Liver (tissue), 7 donors: ENCODE measurements at regions not wholly inside any gene's neighbourhood (a gene's known extent, or its start where the extent isn't known, plus 50 kb on each side); places are given as distances from the start of the nearest gene placed in this dataset.

Experiments used
- DNase-seq: peaks from one replicate; pipeline ENCODE4 v3.0.0-alpha.2; 2017; ENCODE audit warnings: low spot score
- H3K27ac ChIP-seq, 2 donors: one replicate each; pipeline ENCODE4 v1.7.0; 2013; ENCODE audit warnings: inconsistent platforms in 2 of 2, low read length in 2 of 2, control low read depth in 1 of 2, low read depth in 1 of 2, mild to moderate bottlenecking in 1 of 2
- H3K27me3 ChIP-seq, 4 donors: one replicate each; pipeline versions ENCODE4 v1.6.1 to v1.7.0; 2013; ENCODE audit warnings: low read length in 3 of 4, inconsistent platforms in 1 of 4, mild to moderate bottlenecking in 1 of 4, moderate library complexity in 1 of 4; ENCODE audit not compliant: control insufficient read depth in 4 of 4, insufficient read depth in 4 of 4
- H3K36me3 ChIP-seq, 4 donors: one replicate each; pipeline versions ENCODE4 v1.6.1 to v1.7.0; 2013; ENCODE audit warnings: low read length in 3 of 4, mild to moderate bottlenecking in 3 of 4, low read depth in 1 of 4, moderate library complexity in 1 of 4; ENCODE audit not compliant: control insufficient read depth in 4 of 4, insufficient read depth in 3 of 4
- H3K4me1 ChIP-seq, 4 donors: one replicate each; pipeline versions ENCODE4 v1.6.1 to v1.7.0; 2013; ENCODE audit warnings: low read length in 3 of 4, mild to moderate bottlenecking in 3 of 4, moderate library complexity in 1 of 4; ENCODE audit not compliant: control insufficient read depth in 4 of 4, insufficient read depth in 4 of 4
- H3K4me3 ChIP-seq, 3 donors: one replicate each; pipeline versions ENCODE4 v1.6.1 to v1.7.0; 2013; ENCODE audit warnings: low read length in 3 of 3, control low read depth in 1 of 3, low read depth in 1 of 3, mild to moderate bottlenecking in 1 of 3
- H3K9ac ChIP-seq, 2 donors: one replicate each; pipeline ENCODE4 v1.7.0; 2013; ENCODE audit warnings: low read length in 2 of 2, mild to moderate bottlenecking in 2 of 2, moderate library complexity in 2 of 2, control low read depth in 1 of 2, low read depth in 1 of 2
- H3K9me3 ChIP-seq, 4 donors: one replicate each; pipeline versions ENCODE4 v1.6.1 to v1.7.0; 2013; ENCODE audit warnings: low read length in 3 of 4; ENCODE audit not compliant: control insufficient read depth in 4 of 4
- ATF3 ChIP-seq: IDR thresholded peaks from 2 replicates; pipeline ENCODE4 v1.6.1; 2016; ENCODE audit warnings: antibody characterized with exemption
- FOXA1 ChIP-seq: IDR thresholded peaks from 2 replicates; pipeline ENCODE4 v1.6.1; 2016; ENCODE audit warnings: antibody characterized with exemption
- GABPA ChIP-seq, 2 donors: IDR thresholded peaks in 1 of 2; conservative IDR thresholded peaks in 1 of 2; 2 replicates each; pipeline ENCODE4 v1.6.1; 2016; ENCODE audit warnings: antibody characterized with exemption in 2 of 2, mild to moderate bottlenecking in 1 of 2, moderate library complexity in 1 of 2
- HNF4G ChIP-seq: IDR thresholded peaks from 2 replicates; pipeline ENCODE4 v1.6.1; 2016; ENCODE audit warnings: antibody characterized with exemption
- MAX ChIP-seq: IDR thresholded peaks from 2 replicates; pipeline ENCODE4 v1.6.1; 2016; ENCODE audit warnings: antibody characterized with exemption
- NR2F2 ChIP-seq: IDR thresholded peaks from 2 replicates; pipeline ENCODE4 v1.6.1; 2016; ENCODE audit warnings: antibody characterized with exemption
- RAD21 ChIP-seq, 2 donors: IDR thresholded peaks; 2 replicates each; pipeline ENCODE4 v1.6.1; 2016; ENCODE audit warnings: antibody characterized with exemption in 2 of 2, mild to moderate bottlenecking in 2 of 2
- RXRA ChIP-seq, 2 donors: IDR thresholded peaks; 2 replicates each; pipeline ENCODE4 v1.6.1; 2017 to 2018; ENCODE audit warnings: antibody characterized with exemption in 2 of 2, mild to moderate bottlenecking in 1 of 2
- SP1 ChIP-seq: IDR thresholded peaks from 2 replicates; pipeline ENCODE4 v1.6.1; 2018; ENCODE audit warnings: antibody characterized with exemption, mild to moderate bottlenecking
- TAF1 ChIP-seq: conservative IDR thresholded peaks from 2 replicates; pipeline ENCODE4 v1.6.1; 2016; ENCODE audit warnings: antibody characterized with exemption, mild to moderate bottlenecking
- YY1 ChIP-seq: IDR thresholded peaks from 2 replicates; pipeline ENCODE4 v1.6.1; 2016; ENCODE audit warnings: antibody characterized with exemption, mild to moderate bottlenecking
- WGBS: extraction: QIAGEN DNeasy Blood & Tissue Kit; methylation state at CpG from one replicate; pipeline ENCODE4 v1.1.7; 2013; 5-methylcytosine and 5-hydroxymethylcytosine counted together
- donor health status: healthy.
- donor health status: healthy.
- donor health status: healthy.
- donor health status: healthy.

GRCh38 chr9:89723469-89724100 lies 118.8 kb downstream of the GADD45G start:
- TF ChIP-seq ATF3, result no peak
- TF ChIP-seq YY1, result no peak
- no peak for TF ChIP-seq HNF4G
- no peak for TF ChIP-seq MAX
- TF ChIP-seq NR2F2, result no peak
- TF ChIP-seq RAD21 (IDR thresholded peaks at IDR 0.05), result no peak
- no peak for TF ChIP-seq RXRA (IDR thresholded peaks at IDR 0.05)
- Histone ChIP-seq H3K27ac (no peak overlapping the region), H3K4me3 (no peak overlapping the region), H3K4me1 (peaks cover 0 to 5% (median under 1%) of the 10 kb centered on the region in 4 donors), H3K36me3 (no peaks in the 10 kb centered on the region), H3K9ac (no peak overlapping the region), H3K9me3 (no peaks in the 10 kb centered on the region), H3K27me3 (no peaks in the 10 kb centered on the region)
- DNase-seq, result no peak
- 59% methylated on average over 3 of the region's 3 CpGs for WGBS

- Histone ChIP-seq H3K36me3 (no peaks in the 10 kb centered on the region), H3K9me3 (no peaks in the 10 kb centered on the region), H3K4me1 (no peaks in the 10 kb centered on the region), H3K27ac (no peak overlapping the region), H3K27me3 (no peaks in the 10 kb centered on the region), H3K9ac (no peak overlapping the region), H3K4me3 (no peak overlapping the region)
- WGBS, result 97% methylated on average over 4 of the region's 4 CpGs
- DNase-seq, result no peak
- TF ChIP-seq SP1 (no peak), GABPA (IDR thresholded peaks at IDR 0.05 in 1 of 2, conservative IDR thresholded peaks at IDR 0.05 in 1 of 2) (no peak), MAX (no peak), ATF3 (no peak)
Observed at GRCh38 chr9:89724659-89725058, 119.8 kb downstream of the GADD45G start.

GRCh38 chr9:89725271-89725670 lies 120.5 kb downstream of the GADD45G start:
- 97% methylated on average over 1 of the region's 1 CpG for WGBS
- H3K36me3 ChIP-seq, result no peaks in the 10 kb centered on the region
- DNase-seq, result no peak
- no peak overlapping the region for H3K4me3 ChIP-seq
- no peak overlapping the region for H3K9ac ChIP-seq
- H3K27me3 ChIP-seq, result no peaks in the 10 kb centered on the region
- no peak for TF ChIP-seq FOXA1
- no peak for TF ChIP-seq MAX
- no peak for TF ChIP-seq RAD21 (IDR thresholded peaks at IDR 0.05)
- TF ChIP-seq SP1, result no peak
- TF ChIP-seq ATF3, result no peak
- no peak for TF ChIP-seq HNF4G
- no peak for TF ChIP-seq TAF1
- H3K9me3 ChIP-seq, result no peaks in the 10 kb centered on the region
- H3K4me1 ChIP-seq, result peaks cover under 1 to 3% (median under 1%) of the 10 kb centered on the region in 4 donors
- H3K27ac ChIP-seq, result no peak overlapping the region
